GM21423 (cell line): ENCODE measurements at regions not wholly inside any gene's neighbourhood (a gene's known extent, or its start where the extent isn't known, plus 50 kb on each side); places are given as distances from the start of the nearest gene placed in this dataset.

ENCODE experiments used
- ATAC-seq: cut with Tn5 transposase; IDR thresholded peaks from one replicate; pipeline ENCODE4 v1.9.1; 2021; ENCODE audit warnings: mild to moderate bottlenecking, moderate library complexity; ENCODE audit not compliant: unreplicated experiment

GRCh38 chr18:24663026-24663425 lies 202.6 kb downstream of the HRH4 start:
- no peak for ATAC-seq

- ATAC-seq, result no peak
Measured at GRCh38 chr18:24669015-24669414, 208.6 kb downstream of the HRH4 start.

- no peak for ATAC-seq
Measured at GRCh38 chr18:24669502-24669901, 209.1 kb downstream of the HRH4 start.

- ATAC-seq, result no peak
Measured at GRCh38 chr18:24672165-24672941, 211.9 kb downstream of the HRH4 start.

GRCh38 chr18:24674200-24674599 lies 213.8 kb downstream of the HRH4 start:
- no peak for ATAC-seq

- no peak for ATAC-seq
Measured at GRCh38 chr18:24674605-24675004, 214.2 kb downstream of the HRH4 start.

GRCh38 chr18:24677011-24677410 lies 216.6 kb downstream of the HRH4 start:
- no peak for ATAC-seq

GRCh38 chr18:24678107-24678506 lies 217.7 kb downstream of the HRH4 start:
- ATAC-seq, result no peak

- ATAC-seq, result no peak
Measured at GRCh38 chr18:24678626-24679025, 218.2 kb downstream of the HRH4 start.

GRCh38 chr18:24679062-24679461 lies 218.6 kb downstream of the HRH4 start:
- no peak for ATAC-seq

GRCh38 chr18:24683925-24684324 lies 223.5 kb downstream of the HRH4 start:
- no peak for ATAC-seq

- no peak for ATAC-seq
Measured at GRCh38 chr18:24685254-24685959, 225.0 kb downstream of the HRH4 start.

- no peak for ATAC-seq
Measured at GRCh38 chr18:24695168-24695567, 234.7 kb downstream of the HRH4 start.

GRCh38 chr18:24702001-24702515 lies 241.6 kb downstream of the HRH4 start:
- no peak for ATAC-seq

- ATAC-seq, result no peak
Measured at GRCh38 chr18:24703316-24703715, 242.9 kb downstream of the HRH4 start.

- no peak for ATAC-seq
Measured at GRCh38 chr18:24704946-24705630, 244.7 kb downstream of the HRH4 start.

- no peak for ATAC-seq
Measured at GRCh38 chr18:24710474-24710873, 250.0 kb downstream of the HRH4 start.

- ATAC-seq, result no peak
Measured at GRCh38 chr18:24719791-24720190, 259.4 kb downstream of the HRH4 start.

- ATAC-seq, result no peak
Measured at GRCh38 chr18:24721388-24721787, 261.0 kb downstream of the HRH4 start.

GRCh38 chr18:24725644-24726415 lies 265.4 kb downstream of the HRH4 start:
- no peak for ATAC-seq
